ENCODE measurements at regions not wholly inside any gene's neighbourhood (a gene's known extent, or its start where the extent isn't known, plus 50 kb on each side); places are given as distances from the start of the nearest gene placed in this dataset.

- H3K9me3 ChIP-seq (ENCODE audit: control insufficient read depth in 4 of 4, low read length in 3 of 4): no peaks in the 10 kb centered on the region
- no peak for TF ChIP-seq GABPA (IDR thresholded peaks at IDR 0.05 in 1 of 2, conservative IDR thresholded peaks at IDR 0.05 in 1 of 2)
- TF ChIP-seq, protein P1, sequence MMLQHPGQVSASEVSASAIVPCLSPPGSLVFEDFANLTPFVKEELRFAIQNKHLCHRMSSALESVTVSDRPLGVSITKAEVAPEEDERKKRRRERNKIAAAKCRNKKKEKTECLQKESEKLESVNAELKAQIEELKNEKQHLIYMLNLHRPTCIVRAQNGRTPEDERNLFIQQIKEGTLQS (IDR thresholded peaks at IDR 0.05): no peak
- TF ChIP-seq, protein P2, sequence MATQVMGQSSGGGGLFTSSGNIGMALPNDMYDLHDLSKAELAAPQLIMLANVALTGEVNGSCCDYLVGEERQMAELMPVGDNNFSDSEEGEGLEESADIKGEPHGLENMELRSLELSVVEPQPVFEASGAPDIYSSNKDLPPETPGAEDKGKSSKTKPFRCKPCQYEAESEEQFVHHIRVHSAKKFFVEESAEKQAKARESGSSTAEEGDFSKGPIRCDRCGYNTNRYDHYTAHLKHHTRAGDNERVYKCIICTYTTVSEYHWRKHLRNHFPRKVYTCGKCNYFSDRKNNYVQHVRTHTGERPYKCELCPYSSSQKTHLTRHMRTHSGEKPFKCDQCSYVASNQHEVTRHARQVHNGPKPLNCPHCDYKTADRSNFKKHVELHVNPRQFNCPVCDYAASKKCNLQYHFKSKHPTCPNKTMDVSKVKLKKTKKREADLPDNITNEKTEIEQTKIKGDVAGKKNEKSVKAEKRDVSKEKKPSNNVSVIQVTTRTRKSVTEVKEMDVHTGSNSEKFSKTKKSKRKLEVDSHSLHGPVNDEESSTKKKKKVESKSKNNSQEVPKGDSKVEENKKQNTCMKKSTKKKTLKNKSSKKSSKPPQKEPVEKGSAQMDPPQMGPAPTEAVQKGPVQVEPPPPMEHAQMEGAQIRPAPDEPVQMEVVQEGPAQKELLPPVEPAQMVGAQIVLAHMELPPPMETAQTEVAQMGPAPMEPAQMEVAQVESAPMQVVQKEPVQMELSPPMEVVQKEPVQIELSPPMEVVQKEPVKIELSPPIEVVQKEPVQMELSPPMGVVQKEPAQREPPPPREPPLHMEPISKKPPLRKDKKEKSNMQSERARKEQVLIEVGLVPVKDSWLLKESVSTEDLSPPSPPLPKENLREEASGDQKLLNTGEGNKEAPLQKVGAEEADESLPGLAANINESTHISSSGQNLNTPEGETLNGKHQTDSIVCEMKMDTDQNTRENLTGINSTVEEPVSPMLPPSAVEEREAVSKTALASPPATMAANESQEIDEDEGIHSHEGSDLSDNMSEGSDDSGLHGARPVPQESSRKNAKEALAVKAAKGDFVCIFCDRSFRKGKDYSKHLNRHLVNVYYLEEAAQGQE (IDR thresholded peaks at IDR 0.05): no peak
- no peak for TF ChIP-seq HNF4A (conservative IDR thresholded peaks at IDR 0.05)
- no peak for TF ChIP-seq SP1 (IDR thresholded peaks at IDR 0.05)
- TF ChIP-seq RAD21 (IDR thresholded peaks at IDR 0.05): no peak
- TF ChIP-seq, protein P3, sequence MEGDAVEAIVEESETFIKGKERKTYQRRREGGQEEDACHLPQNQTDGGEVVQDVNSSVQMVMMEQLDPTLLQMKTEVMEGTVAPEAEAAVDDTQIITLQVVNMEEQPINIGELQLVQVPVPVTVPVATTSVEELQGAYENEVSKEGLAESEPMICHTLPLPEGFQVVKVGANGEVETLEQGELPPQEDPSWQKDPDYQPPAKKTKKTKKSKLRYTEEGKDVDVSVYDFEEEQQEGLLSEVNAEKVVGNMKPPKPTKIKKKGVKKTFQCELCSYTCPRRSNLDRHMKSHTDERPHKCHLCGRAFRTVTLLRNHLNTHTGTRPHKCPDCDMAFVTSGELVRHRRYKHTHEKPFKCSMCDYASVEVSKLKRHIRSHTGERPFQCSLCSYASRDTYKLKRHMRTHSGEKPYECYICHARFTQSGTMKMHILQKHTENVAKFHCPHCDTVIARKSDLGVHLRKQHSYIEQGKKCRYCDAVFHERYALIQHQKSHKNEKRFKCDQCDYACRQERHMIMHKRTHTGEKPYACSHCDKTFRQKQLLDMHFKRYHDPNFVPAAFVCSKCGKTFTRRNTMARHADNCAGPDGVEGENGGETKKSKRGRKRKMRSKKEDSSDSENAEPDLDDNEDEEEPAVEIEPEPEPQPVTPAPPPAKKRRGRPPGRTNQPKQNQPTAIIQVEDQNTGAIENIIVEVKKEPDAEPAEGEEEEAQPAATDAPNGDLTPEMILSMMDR (IDR thresholded peaks at IDR 0.05; ENCODE audit: low read depth, low read length, missing input control): no peak
- no peak for TF ChIP-seq FOXA2 (IDR thresholded peaks at IDR 0.05)
- TF ChIP-seq TAF1 (conservative IDR thresholded peaks at IDR 0.05): no peak
- no peak for TF ChIP-seq YY1 (IDR thresholded peaks at IDR 0.05)
- TF ChIP-seq FOXA1 (IDR thresholded peaks at IDR 0.05): no peak
- no peaks in the 10 kb centered on the region for H3K4me1 ChIP-seq (ENCODE audit: control insufficient read depth in 4 of 4, insufficient read depth in 4 of 4, low read length in 3 of 4)
- no peak overlapping the region for H3K4me3 ChIP-seq (ENCODE audit: low read depth in 1 of 3, low read length in 3 of 3)
- WGBS: 96% methylated on average over 1 of the region's 1 CpG
- no peak for DNase-seq (ENCODE audit: low spot score)
- no peak overlapping the region for H3K9ac ChIP-seq (ENCODE audit: low read depth in 1 of 2, low read length in 2 of 2)
- H3K27me3 ChIP-seq (ENCODE audit: control insufficient read depth in 4 of 4, insufficient read depth in 4 of 4, low read length in 3 of 4): no peaks in the 10 kb centered on the region
- no peak overlapping the region for H3K27ac ChIP-seq (ENCODE audit: low read depth in 1 of 2, low read length in 2 of 2)
- no peaks in the 10 kb centered on the region for H3K36me3 ChIP-seq (ENCODE audit: control insufficient read depth in 4 of 4, insufficient read depth in 3 of 4, low read depth in 1 of 4, low read length in 3 of 4)
Measured at GRCh38 chr2:186339716-186340115, 146.3 kb upstream of the ZC3H15 start.

DNA sequence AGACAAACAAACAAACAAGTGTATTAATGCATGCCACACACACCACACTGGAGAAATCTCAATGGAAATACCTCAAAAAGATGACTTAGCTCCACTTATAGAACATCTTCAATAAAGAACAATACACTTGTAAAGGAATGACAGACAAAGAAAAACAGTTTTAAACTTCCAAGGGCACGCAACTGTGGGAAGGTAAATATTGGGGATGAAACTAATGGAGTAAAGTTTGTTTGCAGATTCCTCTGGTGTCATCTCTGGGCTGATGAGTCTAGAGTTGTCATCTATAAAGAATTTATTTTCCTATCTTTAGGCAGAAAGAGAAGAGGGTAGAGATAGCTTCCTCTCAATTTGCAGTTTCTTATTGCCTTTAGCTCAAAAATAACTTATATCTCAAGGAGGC lies 144.0 kb upstream of the ZC3H15 start:
- Histone ChIP-seq H3K9ac (ENCODE audit: low read depth in 1 of 2, low read length in 2 of 2) (no peak overlapping the region), H3K9me3 (ENCODE audit: control insufficient read depth in 4 of 4, low read length in 3 of 4) (no peaks in the 10 kb centered on the region), H3K4me1 (ENCODE audit: control insufficient read depth in 4 of 4, insufficient read depth in 4 of 4, low read length in 3 of 4) (no peaks in the 10 kb centered on the region), H3K27ac (ENCODE audit: low read depth in 1 of 2, low read length in 2 of 2) (no peak overlapping the region), H3K36me3 (ENCODE audit: control insufficient read depth in 4 of 4, insufficient read depth in 3 of 4, low read depth in 1 of 4, low read length in 3 of 4) (no peaks in the 10 kb centered on the region), H3K27me3 (ENCODE audit: control insufficient read depth in 4 of 4, insufficient read depth in 4 of 4, low read length in 3 of 4) (no peaks in the 10 kb centered on the region), H3K4me3 (ENCODE audit: low read depth in 1 of 3, low read length in 3 of 3) (no peak overlapping the region)
- DNase-seq (ENCODE audit: low spot score): no peak
- 98% methylated on average over 1 of the region's 1 CpG for WGBS
- TF ChIP-seq TAF1 (conservative IDR thresholded peaks at IDR 0.05) (no peak), RAD21 (IDR thresholded peaks at IDR 0.05) (no peak), SP1 (IDR thresholded peaks at IDR 0.05) (no peak), YY1 (IDR thresholded peaks at IDR 0.05) (no peak), FOXA1 (IDR thresholded peaks at IDR 0.05) (no peak), JUND (IDR thresholded peaks at IDR 0.05) (no peak), EGR1 (IDR thresholded peaks at IDR 0.05; ENCODE audit: low read depth in 2 of 2) (no peak)
- TF ChIP-seq, protein P3 (IDR thresholded peaks at IDR 0.05; ENCODE audit: low read depth, low read length, missing input control): no peak

Measured in liver (tissue), 8 donors.